HUES64 (cell line): ENCODE measurements at regions not wholly inside any gene's neighbourhood (a gene's known extent, or its start where the extent isn't known, plus 50 kb on each side); places are given as distances from the start of the nearest gene placed in this dataset.

Source experiments
- H3K27ac ChIP-seq: 2 replicates; pipeline ENCODE4 v1.7.0; 2013; ENCODE audit warnings: low read depth, low read length, inconsistent platforms
- H3K27me3 ChIP-seq: 2 replicates; pipeline ENCODE4 v1.6.1; 2013; ENCODE audit warnings: mild to moderate bottlenecking, low read length; ENCODE audit not compliant: insufficient read depth
- H3K36me3 ChIP-seq: 2 replicates; pipeline ENCODE4 v1.6.1; 2013; ENCODE audit warnings: mild to moderate bottlenecking, low read length; ENCODE audit not compliant: insufficient read depth
- H3K4me1 ChIP-seq: 2 replicates; pipeline ENCODE4 v1.6.1; 2013; ENCODE audit warnings: mild to moderate bottlenecking, low read length, moderate library complexity; ENCODE audit not compliant: insufficient read depth
- H3K4me3 ChIP-seq: 2 replicates; pipeline ENCODE4 v1.5.1; 2013; ENCODE audit warnings: mild to moderate bottlenecking, low read length, moderate library complexity
- H3K9ac ChIP-seq: 2 replicates; pipeline ENCODE4 v1.6.1; 2013; ENCODE audit warnings: mild to moderate bottlenecking, low read depth, low read length
- H3K9me3 ChIP-seq: 2 replicates; pipeline ENCODE4 v1.6.1; 2013; ENCODE audit warnings: low read depth, low read length; ENCODE audit not compliant: insufficient read depth
- WGBS: fragments of 150-250, 120-280 bp; methylation state at CpG from one replicate; pipeline ENCODE4 v1.1.7; 2013; ENCODE audit warnings: missing lambda C conversion rate; 5-methylcytosine and 5-hydroxymethylcytosine counted together

GRCh38 chr5:167633114-167633513 is 658.3 kb upstream of the WWC1 start:
- Histone ChIP-seq H3K4me3 (no peak overlapping the region), H3K36me3 (no peaks in the 10 kb centered on the region), H3K27ac (no peak overlapping the region), H3K4me1 (no peaks in the 10 kb centered on the region), H3K9me3 (no peaks in the 10 kb centered on the region), H3K9ac (no peak overlapping the region), H3K27me3 (no peaks in the 10 kb centered on the region)
- WGBS, result 88% methylated on average over 3 of the region's 3 CpGs

- no peaks in the 10 kb centered on the region for H3K9me3 ChIP-seq
- H3K27ac ChIP-seq, result no peak overlapping the region
- no peaks in the 10 kb centered on the region for H3K36me3 ChIP-seq
- WGBS, result 93% methylated on average over 2 of the region's 2 CpGs
- H3K4me1 ChIP-seq, result no peaks in the 10 kb centered on the region
- no peak overlapping the region for H3K9ac ChIP-seq
- no peak overlapping the region for H3K4me3 ChIP-seq
- H3K27me3 ChIP-seq, result no peaks in the 10 kb centered on the region
Observed at GRCh38 chr5:167633931-167634341, 657.5 kb upstream of the WWC1 start.

GRCh38 chr5:167634432-167634831 is 657.0 kb upstream of the WWC1 start:
- WGBS, result 74% methylated on average over 1 of the region's 1 CpG
- H3K4me1 ChIP-seq, result no peaks in the 10 kb centered on the region
- no peak overlapping the region for H3K4me3 ChIP-seq

DNA sequence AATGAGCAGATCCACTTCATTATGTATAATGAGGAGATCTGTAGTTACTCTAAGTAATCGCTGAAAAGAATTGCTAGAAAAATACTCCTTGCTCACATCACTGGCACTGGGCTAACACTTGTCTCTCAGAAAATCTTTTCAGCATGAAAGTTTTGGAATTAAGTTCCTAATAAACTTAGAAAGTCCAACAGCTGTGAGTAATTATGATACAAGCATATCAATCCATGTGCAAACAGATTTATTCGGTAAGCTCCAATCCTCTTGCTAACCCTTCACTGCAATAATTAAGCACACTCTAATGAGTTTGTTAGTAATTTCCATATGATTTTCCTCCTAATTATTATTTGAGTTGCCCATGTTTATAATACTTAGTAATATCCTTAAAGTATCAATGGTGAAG is 652.6 kb upstream of the WWC1 start:
- Histone ChIP-seq H3K9me3 (no peaks in the 10 kb centered on the region), H3K4me3 (no peak overlapping the region), H3K27ac (no peak overlapping the region), H3K36me3 (no peaks in the 10 kb centered on the region), H3K9ac (no peak overlapping the region), H3K4me1 (no peaks in the 10 kb centered on the region), H3K27me3 (no peaks in the 10 kb centered on the region)
- WGBS, result 100% methylated on average over 1 of the region's 2 CpGs

More at GRCh38 chr5:167634432-167634831, 657.0 kb upstream of the WWC1 start:
- Histone ChIP-seq H3K9me3 (no peaks in the 10 kb centered on the region), H3K27me3 (no peaks in the 10 kb centered on the region), H3K9ac (no peak overlapping the region), H3K27ac (no peak overlapping the region), H3K36me3 (no peaks in the 10 kb centered on the region)

DNA sequence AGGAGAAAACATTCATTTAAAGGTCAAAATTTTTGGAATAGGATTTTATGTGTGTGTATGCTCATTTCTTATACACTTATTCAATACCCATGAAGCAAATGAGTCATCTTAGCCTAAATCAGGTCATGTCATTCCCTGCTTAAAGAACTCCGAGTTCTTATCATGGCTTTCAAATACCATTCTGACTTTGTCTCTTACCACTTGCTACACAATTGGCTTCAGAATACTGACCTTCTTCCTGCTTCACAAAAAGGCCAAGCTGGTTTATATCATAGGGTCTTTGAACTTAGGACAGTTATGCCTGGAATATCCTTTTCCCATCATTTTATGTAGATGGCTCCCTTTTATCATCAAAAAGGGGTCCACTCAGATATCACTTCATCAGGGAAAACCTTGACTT is 652.2 kb upstream of the WWC1 start:
- no peak overlapping the region for H3K27ac ChIP-seq
- H3K36me3 ChIP-seq, result no peaks in the 10 kb centered on the region
- H3K9me3 ChIP-seq, result no peaks in the 10 kb centered on the region
- no peaks in the 10 kb centered on the region for H3K4me1 ChIP-seq
- H3K4me3 ChIP-seq, result no peak overlapping the region
- no peak overlapping the region for H3K9ac ChIP-seq
- WGBS, result 82% methylated on average over 1 of the region's 1 CpG
- no peaks in the 10 kb centered on the region for H3K27me3 ChIP-seq

DNA sequence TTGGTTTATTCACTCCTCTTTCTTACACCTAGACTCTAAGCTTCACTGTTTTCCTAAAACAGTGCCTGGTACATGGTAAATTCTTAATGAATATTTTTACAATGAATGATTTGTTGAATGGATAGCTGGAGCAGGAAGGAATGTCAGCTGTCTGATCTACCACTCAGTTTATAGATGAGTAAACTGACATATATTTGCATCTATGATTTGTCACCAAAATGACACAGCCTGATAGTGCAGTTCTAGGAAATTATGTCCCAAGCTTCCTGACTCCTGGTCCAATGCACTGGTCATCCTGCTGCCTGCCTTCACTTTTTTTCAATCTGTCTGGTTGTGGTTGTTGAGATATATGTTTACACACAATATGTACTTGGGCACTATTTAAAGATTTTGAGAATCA is 651.7 kb upstream of the WWC1 start:
- Histone ChIP-seq H3K36me3 (no peaks in the 10 kb centered on the region), H3K27ac (no peak overlapping the region), H3K9me3 (no peaks in the 10 kb centered on the region), H3K9ac (no peak overlapping the region), H3K4me3 (no peak overlapping the region), H3K4me1 (no peaks in the 10 kb centered on the region), H3K27me3 (no peaks in the 10 kb centered on the region)

GRCh38 chr5:167642181-167642580 is 649.3 kb upstream of the WWC1 start:
- H3K27ac ChIP-seq, result no peak overlapping the region
- no peak overlapping the region for H3K4me3 ChIP-seq
- 92% methylated on average over 1 of the region's 1 CpG for WGBS
- no peak overlapping the region for H3K9ac ChIP-seq
- no peaks in the 10 kb centered on the region for H3K36me3 ChIP-seq
- H3K9me3 ChIP-seq, result no peaks in the 10 kb centered on the region
- no peaks in the 10 kb centered on the region for H3K4me1 ChIP-seq
- H3K27me3 ChIP-seq, result no peaks in the 10 kb centered on the region

DNA sequence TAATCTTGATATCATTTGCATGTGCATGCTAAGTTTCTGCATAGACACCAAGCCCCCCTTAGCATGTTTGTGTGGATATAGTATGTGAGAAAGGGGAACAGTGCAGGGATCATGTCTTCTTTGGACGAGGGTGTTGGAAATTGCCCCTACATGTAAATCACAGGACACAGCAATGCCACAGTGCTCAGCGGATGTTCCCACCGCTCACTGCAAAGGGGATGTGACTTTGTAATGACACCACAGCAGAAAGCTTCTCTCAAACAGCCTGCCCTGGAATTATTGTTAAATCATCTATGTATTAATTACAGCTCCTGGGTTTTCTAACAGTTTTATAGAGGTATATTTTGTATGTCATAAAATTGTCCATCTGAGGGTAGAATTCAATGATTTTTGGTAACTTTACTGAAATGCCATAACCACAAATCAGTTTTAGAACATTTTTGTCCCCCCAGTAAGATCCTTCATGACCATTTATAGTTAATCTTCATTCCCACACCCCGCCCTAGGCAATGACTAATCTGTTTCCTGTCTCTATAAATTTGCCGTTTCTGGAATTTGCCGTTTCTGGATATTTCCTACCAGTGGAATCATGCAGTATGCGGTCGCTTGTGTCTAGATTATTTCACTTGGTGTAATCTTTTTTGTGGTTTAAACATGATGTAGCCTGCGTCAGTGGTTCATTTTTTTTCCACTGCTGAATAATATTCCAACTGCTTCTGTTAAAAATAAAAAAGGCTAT is 648.5 kb upstream of the WWC1 start:
- H3K4me1 ChIP-seq, result no peaks in the 10 kb centered on the region
- no peak overlapping the region for H3K9ac ChIP-seq
- no peaks in the 10 kb centered on the region for H3K27me3 ChIP-seq
- no peak overlapping the region for H3K27ac ChIP-seq
- no peaks in the 10 kb centered on the region for H3K36me3 ChIP-seq
- 97% methylated on average over 8 of the region's 9 CpGs for WGBS
- no peak overlapping the region for H3K4me3 ChIP-seq
- H3K9me3 ChIP-seq, result no peaks in the 10 kb centered on the region

DNA sequence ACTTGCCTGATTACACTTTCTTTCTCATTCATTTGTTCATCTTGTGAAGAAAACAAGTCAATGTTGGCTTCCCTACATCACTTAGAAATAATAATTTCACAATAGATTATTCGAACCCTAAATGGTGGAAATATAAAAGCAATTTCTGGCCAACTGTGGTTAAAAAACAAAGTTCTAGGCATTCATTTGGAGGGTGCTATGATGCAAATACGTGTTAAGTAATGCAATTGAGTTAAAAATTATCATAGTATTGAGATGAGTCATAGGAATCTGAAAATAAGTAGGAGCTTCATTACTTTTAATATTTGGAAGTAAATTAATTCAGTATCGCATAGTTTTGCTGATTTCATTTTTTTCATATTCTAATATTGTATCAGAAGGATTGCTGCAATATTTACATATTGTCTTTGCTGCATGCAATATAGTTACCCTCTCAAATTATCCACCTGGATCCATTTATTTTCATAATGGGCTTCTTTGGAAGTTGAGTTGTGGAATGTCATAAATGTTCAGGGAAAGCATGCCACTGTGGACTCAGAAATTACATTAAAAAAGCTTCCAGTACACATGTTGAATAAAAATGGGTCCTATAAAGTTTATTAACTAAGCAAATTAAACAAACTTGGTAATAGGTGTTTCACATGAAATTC is 647.7 kb upstream of the WWC1 start:
- WGBS, result 99% methylated on average over 2 of the region's 3 CpGs

DNA sequence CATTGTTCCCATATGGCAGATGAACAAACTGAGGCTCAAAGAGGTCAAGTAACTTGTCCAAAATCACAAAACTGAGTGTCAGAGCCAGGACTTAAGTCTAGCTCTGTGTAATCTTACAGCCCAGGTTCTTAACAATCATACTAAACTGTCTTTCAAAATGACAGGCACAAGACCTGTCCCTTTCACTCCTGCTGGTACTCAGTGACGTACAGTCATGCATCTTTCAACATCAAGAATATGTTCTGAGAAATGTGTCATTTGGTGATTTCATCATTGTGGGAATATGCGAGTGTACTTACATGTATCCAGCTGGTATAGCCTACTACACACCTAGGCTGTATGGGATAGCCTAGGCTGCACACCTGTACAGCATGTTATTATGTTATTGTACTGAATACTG is 646.8 kb upstream of the WWC1 start:
- H3K27ac ChIP-seq, result no peak overlapping the region
- H3K27me3 ChIP-seq, result no peaks in the 10 kb centered on the region
- no peaks in the 10 kb centered on the region for H3K9me3 ChIP-seq
- no peaks in the 10 kb centered on the region for H3K4me1 ChIP-seq
- H3K4me3 ChIP-seq, result no peak overlapping the region
- H3K36me3 ChIP-seq, result no peaks in the 10 kb centered on the region
- 96% methylated on average over 2 of the region's 2 CpGs for WGBS
- no peak overlapping the region for H3K9ac ChIP-seq

More for the DNA sequence above, 647.7 kb upstream of the WWC1 start:
- no peak overlapping the region for H3K9ac ChIP-seq
- no peaks in the 10 kb centered on the region for H3K9me3 ChIP-seq
- no peaks in the 10 kb centered on the region for H3K27me3 ChIP-seq
- no peak overlapping the region for H3K27ac ChIP-seq
- H3K4me3 ChIP-seq, result no peak overlapping the region
- no peaks in the 10 kb centered on the region for H3K4me1 ChIP-seq
- H3K36me3 ChIP-seq, result no peaks in the 10 kb centered on the region

- no peaks in the 10 kb centered on the region for H3K4me1 ChIP-seq
- no peak overlapping the region for H3K9ac ChIP-seq
- no peaks in the 10 kb centered on the region for H3K27me3 ChIP-seq
- no peaks in the 10 kb centered on the region for H3K9me3 ChIP-seq
- no peaks in the 10 kb centered on the region for H3K36me3 ChIP-seq
- H3K27ac ChIP-seq, result no peak overlapping the region
- H3K4me3 ChIP-seq, result no peak overlapping the region
- WGBS, result 97% methylated on average over 1 of the region's 1 CpG
Observed at GRCh38 chr5:167649471-167649870, 642.0 kb upstream of the WWC1 start.
